Bronchial epithelial cell (primary cell): ENCODE measurements at regions not wholly inside any gene's neighbourhood (a gene's known extent, or its start where the extent isn't known, plus 50 kb on each side); places are given as distances from the start of the nearest gene placed in this dataset.

Source experiments
- DNase-seq: peaks from one replicate; pipeline ENCODE4 v3.0.0-alpha.2; 2010; ENCODE audit warnings: low read depth
- FAIRE-seq: peaks from 2 replicates; lab custom pipeline; 2011; peaks lifted over from hg19 to GRCh38; lab: Jason Lieb, UNC
- H3K27me3 ChIP-seq: 2 replicates; pipeline ENCODE4 v1.5.1; 2011; ENCODE audit warnings: low read length; ENCODE audit not compliant: control insufficient read depth, insufficient read depth
- H3K36me3 ChIP-seq: 2 replicates; pipeline ENCODE4 v1.5.1; 2011; ENCODE audit warnings: low read length; ENCODE audit not compliant: control insufficient read depth, insufficient read depth
- H3K4me3 ChIP-seq: 2 replicates; pipeline ENCODE4 v1.5.1; 2011; ENCODE audit warnings: mild to moderate bottlenecking, low read depth, low read length, control low read depth
- TF ChIP-seq, protein P1 (sequence below): IDR thresholded peaks from 2 replicates; pipeline ENCODE4 v1.5.1; 2011; ENCODE audit warnings: mild to moderate bottlenecking, moderate library complexity, low read length, control low read depth, inconsistent platforms; ENCODE audit not compliant: insufficient read depth, severe bottlenecking

DNA sequence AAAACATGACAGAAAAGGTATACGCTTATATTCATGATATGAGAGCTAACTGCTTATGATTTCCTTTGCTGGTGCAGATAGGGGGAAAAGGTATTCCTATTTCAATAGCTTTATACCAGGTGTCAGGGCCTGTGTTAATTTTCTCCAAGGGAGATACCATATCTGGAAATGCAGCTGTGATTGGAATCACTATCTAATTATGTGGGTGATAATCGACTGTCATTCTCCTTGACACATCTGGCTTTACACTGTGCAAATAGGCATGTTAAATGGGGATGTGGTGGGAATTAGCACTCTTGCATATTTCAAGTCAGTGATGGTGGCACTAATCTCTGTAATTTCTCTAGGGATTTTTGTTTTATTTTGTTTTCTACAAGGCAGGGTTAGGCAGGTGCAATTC lies 611.1 kb downstream of the CDH9 start:
- Histone ChIP-seq H3K27me3 (no peaks in the 10 kb centered on the region), H3K36me3 (no peaks in the 10 kb centered on the region), H3K4me3 (no peak overlapping the region)
- no peak for FAIRE-seq
- TF ChIP-seq, protein P1, sequence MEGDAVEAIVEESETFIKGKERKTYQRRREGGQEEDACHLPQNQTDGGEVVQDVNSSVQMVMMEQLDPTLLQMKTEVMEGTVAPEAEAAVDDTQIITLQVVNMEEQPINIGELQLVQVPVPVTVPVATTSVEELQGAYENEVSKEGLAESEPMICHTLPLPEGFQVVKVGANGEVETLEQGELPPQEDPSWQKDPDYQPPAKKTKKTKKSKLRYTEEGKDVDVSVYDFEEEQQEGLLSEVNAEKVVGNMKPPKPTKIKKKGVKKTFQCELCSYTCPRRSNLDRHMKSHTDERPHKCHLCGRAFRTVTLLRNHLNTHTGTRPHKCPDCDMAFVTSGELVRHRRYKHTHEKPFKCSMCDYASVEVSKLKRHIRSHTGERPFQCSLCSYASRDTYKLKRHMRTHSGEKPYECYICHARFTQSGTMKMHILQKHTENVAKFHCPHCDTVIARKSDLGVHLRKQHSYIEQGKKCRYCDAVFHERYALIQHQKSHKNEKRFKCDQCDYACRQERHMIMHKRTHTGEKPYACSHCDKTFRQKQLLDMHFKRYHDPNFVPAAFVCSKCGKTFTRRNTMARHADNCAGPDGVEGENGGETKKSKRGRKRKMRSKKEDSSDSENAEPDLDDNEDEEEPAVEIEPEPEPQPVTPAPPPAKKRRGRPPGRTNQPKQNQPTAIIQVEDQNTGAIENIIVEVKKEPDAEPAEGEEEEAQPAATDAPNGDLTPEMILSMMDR, result no peak
- DNase-seq, result no peak

DNA sequence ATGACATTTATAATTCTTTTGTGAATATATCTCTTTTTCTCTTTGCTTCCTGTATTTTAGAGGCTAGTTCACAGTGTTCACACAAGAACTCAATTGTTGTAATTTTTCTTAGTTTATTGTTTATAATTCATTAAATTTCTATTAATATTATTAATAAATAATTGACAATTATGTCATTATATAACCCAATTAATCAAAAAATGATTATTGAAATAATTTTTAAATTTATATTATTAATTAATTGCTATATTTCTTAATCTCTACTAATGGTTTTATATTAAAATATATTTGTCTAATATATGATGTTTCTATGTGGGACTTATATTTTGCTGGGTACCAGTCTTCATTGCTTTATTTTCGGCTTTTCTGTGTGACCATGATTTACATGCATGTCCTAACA lies 618.4 kb downstream of the CDH9 start:
- Histone ChIP-seq H3K27me3 (no peaks in the 10 kb centered on the region), H3K36me3 (no peaks in the 10 kb centered on the region), H3K4me3 (no peak overlapping the region)
- TF ChIP-seq, protein P1, result no peak
- FAIRE-seq, result no peak
- no peak for DNase-seq

DNA sequence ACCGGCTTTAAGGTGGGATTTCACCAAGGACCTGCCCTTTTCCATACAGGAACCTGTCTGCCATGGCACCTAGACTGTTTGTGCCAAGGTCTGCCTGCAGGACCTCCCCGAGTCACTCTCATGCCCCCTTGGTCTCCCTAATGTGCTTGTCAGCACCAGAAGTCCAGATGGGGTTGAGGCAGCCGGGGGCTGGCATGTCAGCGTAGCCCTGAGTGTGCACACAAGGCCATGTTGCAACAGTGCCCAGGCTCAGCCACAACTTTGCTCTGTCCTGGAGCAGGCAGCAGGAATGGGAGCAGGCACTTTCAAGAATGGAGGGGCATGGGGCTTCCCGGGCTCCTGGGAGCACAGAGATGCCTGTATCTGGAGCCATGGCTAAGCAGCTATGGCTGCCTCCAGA lies 621.5 kb downstream of the CDH9 start:
- Histone ChIP-seq H3K4me3 (no peak overlapping the region), H3K36me3 (no peaks in the 10 kb centered on the region), H3K27me3 (no peaks in the 10 kb centered on the region)
- DNase-seq, result no peak
- TF ChIP-seq, protein P1, result no peak
- FAIRE-seq, result no peak

DNA sequence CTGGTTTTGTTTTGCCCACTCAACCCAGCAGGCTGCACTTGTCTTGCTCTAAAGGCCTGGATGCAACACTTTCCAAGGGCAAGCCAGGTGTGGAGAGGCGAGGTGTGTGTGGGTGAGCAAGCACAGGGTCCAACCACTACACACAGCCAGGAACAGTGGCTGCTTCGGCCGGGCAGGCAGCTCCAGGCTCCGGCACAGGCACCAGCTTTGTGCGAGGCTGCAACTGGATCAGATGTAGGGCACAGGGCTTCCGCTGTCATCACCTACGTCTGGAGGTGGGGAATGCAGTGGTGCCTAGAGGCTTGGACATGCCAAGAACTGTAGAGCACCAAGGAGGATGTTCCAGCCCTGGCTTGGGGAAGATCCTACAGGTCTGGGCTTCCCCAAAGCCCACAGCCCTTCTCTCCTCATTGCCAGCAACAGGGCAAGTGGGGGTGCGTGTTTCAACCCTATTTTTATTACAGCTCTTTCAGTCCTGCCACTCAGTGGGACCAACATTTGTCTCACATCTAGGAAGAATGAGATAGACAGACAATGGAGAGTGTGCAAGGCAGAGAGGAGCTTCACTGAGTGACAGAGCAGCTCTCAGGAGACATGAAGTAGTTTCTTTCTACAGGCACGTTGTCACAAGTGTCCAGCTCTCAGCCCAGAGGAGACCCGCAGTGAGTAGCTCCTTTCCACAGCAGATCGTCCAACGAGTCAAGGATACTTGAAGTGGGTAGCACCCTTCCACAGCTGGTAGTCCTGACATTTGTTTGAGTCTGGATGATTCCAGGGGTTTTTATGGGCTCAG lies 622.2 kb downstream of the CDH9 start:
- H3K27me3 ChIP-seq, result no peaks in the 10 kb centered on the region
- FAIRE-seq (no peak), DNase-seq (no peak)
- TF ChIP-seq, protein P1, result no peak
- H3K4me3 ChIP-seq, result no peak overlapping the region
- H3K36me3 ChIP-seq, result no peaks in the 10 kb centered on the region

DNA sequence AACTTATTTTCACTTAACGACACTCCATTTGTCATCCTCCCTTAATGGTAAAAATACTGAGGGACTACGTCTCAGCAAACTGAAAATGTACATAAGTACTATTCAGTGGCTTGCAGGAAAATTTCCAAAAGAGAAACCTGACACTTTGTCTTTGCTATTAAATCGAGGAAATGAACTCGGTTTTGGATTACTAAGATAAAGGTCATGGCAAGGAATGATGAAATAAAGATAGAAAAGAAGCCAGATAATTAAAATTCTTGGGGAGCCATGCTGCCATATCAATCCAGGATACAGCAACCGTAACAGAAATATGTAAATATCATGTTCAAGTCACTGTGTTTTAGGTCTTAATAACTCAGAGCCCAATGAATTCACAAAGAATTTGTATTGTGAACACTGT lies 647.8 kb downstream of the CDH9 start:
- TF ChIP-seq, protein P1, result no peak
- Histone ChIP-seq H3K4me3 (no peak overlapping the region), H3K27me3 (no peaks in the 10 kb centered on the region), H3K36me3 (no peaks in the 10 kb centered on the region)
- no peak for DNase-seq
- FAIRE-seq, result no peak

DNA sequence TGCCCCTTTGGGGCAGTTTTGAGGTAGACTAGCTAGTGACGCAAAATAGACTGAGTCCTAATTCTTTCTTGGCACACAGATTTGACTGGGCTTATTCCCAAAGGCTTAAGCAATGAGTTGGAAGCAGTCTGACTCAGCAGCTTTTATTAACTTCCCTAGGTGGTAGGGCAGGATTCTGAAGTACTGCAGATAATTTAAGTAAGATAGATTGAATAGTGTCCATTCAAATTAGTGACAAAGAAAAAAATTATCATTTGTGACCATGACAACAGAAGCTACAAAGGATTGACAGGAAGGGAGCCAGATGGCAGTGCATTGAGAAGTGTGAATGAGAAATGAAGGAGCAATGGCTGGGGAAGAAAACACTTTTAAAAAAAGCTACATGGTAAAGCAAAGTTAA lies 649.4 kb downstream of the CDH9 start:
- Histone ChIP-seq H3K4me3 (no peak overlapping the region), H3K36me3 (no peaks in the 10 kb centered on the region), H3K27me3 (no peaks in the 10 kb centered on the region)
- TF ChIP-seq, protein P1, result no peak
- DNase-seq (peak; percentile 6), FAIRE-seq (no peak)
